HG02943 (cell line): ENCODE measurements at regions not wholly inside any gene's neighbourhood (a gene's known extent, or its start where the extent isn't known, plus 50 kb on each side); places are given as distances from the start of the nearest gene placed in this dataset.

Experiments
- ATAC-seq: cut with Tn5 transposase; IDR thresholded peaks from one replicate; pipeline ENCODE4 v1.9.1; 2021; ENCODE audit warnings: mild to moderate bottlenecking, low read depth, moderate library complexity; ENCODE audit not compliant: unreplicated experiment

DNA sequence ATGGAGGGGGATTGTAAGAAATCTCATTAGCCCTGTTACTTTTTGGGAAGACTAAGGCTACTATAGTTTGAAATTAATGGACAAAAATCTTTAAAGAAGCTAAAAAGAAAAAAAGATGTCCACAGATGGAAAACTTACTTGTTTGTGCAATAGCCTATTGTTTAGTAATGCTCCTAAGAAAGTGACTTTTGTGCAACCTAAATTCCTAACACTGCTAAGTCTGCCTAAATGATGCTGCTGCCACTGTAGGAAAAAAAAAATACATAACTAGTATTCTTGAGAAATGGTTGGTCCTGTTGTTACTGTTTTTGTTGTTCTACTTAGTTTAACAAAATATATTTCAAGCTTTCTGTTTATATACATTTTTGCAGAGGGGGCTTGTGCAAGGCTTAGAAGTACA lies 108.2 kb upstream of the NR3C1 start:
- no peak for ATAC-seq

- peak; percentile 89 for ATAC-seq
These were observed 106.3 kb upstream of the NR3C1 start for GRCh38 chr5:143509758-143510221.

- ATAC-seq = no peak
These were observed 103.5 kb upstream of the NR3C1 start for GRCh38 chr5:143506836-143507552.

GRCh38 chr5:143505934-143506333 lies 102.4 kb upstream of the NR3C1 start:
- no peak for ATAC-seq

- no peak for ATAC-seq
These were observed 101.9 kb upstream of the NR3C1 start for GRCh38 chr5:143505354-143505753.

DNA sequence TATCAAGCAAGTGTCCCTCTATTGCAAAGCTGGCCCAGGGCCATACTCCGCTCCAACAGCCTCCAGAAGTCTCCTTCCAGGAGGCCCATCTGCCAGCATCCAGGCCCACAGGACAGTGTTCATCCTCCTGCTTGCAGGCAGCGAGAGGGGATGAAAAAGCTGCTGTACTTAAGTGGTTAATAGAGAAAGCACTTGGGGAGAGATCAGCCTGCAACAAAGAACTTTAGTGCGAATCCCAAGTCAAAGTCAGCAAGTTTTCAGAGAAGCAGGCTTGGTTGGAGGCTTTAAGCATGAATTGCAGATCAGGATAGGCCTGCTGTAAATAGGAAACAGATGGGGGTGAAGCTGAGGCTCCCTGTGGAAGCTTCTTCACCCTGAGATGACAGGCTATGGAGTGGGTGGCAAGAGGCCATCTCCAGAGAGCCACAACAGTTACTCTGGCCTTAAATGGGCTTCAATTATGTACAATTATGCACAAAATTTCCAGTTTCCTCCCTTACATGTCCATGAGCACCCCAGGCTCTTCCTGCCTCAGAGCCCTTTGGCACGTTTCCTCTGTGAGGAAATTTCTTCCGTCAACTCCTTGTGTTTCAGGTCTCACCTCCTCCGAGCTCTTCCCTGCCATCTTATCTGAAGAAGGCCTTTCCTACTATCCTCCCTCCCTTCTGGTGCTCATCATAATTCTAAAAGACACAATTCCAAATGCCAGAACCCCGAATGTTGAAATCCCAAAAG lies 98.0 kb upstream of the NR3C1 start:
- no peak for ATAC-seq

DNA sequence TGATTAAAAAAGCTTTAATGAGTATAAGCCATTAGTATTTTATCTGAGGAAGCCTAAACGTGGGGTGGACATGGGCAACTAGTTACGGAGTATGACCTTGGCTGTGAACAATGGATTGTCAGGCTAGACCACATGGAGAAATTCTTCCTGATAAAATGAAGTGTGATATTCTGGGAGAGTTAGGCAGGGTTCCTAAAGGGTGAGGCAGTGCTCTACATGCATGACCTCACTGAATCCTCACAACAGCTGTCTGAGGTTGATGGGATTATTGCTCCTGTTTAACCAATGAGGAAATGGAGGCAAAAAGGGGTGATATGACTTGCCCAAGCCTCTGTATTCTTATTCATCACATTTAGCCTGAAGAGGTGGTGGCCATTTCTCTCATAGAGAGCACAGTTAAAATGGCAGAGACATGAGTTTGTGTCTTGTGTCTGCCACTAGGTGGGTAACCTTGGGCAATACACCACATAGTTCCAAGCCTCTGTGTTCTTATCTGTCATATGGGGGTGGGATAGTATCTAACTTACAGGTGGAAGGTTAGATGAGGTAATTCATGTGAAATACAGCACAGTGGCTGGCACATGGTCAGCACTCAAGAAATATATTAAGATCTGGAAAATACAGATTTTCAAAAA lies 96.1 kb upstream of the NR3C1 start:
- ATAC-seq = no peak

DNA sequence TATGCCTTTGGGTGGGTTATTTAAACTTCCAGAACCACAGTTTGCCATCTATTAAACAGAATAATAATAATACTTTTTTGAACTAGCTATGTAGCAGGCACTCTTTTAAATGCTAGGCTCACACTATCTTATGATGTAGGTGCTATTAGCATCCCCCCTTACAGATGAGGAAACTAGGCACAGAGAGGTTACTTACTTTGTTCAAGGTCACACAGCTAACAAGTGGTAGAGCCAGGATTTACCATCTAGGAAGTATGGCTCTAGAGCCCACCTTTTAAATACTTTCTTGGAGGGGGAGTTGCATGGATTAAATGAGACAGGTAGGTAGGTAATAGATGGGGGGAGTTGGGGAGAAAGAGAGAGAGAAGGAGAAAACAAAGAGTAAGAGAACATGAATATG lies 95.3 kb upstream of the NR3C1 start:
- no peak for ATAC-seq

- ATAC-seq = no peak
These were observed 94.3 kb upstream of the NR3C1 start for GRCh38 chr5:143497749-143498148.

DNA sequence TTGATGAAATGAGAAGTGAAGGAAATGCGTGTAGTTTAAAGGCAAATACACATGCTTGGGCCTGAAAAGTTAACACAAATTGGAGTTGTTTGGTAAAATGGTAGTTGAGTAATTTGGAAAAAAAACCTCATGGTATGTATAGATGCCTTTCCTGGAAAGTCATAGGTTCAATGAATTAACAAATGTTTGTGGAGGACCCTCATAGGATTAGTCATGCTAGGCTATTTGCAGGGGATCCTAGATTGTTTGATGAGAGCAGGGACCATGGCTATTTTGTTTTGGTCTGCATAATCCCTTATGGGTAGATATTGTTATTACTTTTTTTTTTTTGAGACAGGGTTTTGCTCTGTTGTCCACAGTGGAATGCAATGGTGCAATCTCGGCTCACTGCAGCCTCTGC lies 93.5 kb upstream of the NR3C1 start:
- ATAC-seq = no peak

GRCh38 chr5:143495821-143496275 lies 92.4 kb upstream of the NR3C1 start:
- no peak for ATAC-seq

GRCh38 chr5:143495110-143495509 lies 91.6 kb upstream of the NR3C1 start:
- ATAC-seq = no peak

GRCh38 chr5:143494595-143494994 lies 91.1 kb upstream of the NR3C1 start:
- no peak for ATAC-seq

DNA sequence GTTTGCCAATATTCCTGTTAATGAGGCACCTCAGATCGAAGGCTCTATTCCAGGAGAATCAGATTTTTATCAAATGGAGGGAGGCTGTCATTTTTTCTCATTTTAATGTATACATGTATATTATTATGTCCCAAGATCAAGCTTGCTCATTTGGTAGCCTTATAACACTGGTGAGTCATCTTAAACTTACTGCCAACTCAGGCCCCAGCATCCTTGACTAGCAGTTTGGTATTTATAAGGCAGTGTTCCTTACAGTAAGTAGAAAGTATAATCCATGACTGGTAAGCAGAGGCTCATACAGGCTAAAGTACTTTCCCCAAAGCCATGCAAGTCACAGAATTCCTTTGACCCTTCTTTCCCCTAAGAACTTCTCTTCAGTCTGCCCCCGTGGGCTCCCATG lies 90.7 kb upstream of the NR3C1 start:
- no peak for ATAC-seq

DNA sequence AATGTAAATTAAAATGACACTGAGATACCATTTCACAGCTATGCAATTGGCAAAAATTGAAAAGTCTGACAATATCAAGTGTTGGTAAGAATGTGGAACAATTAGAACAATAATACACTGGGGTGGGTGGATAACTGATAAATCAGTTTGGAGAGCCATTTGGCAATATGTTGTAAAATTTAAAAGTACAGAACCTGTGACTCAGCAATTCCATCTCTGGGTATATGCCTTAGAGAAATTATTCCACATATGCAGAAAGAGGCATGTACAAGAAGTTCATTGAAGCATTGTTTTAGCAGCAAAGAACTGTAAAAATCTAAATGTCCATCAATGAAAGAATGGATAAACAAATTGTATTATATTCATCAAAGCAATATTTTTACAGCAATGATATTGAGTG lies 89.3 kb upstream of the NR3C1 start:
- no peak for ATAC-seq

DNA sequence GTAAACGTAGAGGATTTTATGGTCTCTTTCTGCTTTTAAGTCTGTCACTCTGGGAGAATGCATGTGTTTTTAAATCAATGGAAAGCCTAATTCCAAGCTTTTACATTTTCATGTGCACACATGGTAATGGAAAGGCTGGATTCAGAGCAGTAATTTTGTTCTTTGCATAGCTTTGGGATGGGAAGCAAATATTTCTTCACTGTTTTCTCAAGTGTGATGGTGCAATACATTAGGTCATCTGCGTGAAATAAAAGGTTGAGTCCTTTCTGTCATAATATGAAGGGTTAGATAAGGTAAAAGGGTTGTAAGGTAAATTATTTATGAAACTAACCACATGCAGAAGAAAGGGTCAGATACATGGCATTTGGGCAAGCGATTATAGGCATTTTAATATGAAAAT lies 88.2 kb upstream of the NR3C1 start:
- ATAC-seq = no peak

DNA sequence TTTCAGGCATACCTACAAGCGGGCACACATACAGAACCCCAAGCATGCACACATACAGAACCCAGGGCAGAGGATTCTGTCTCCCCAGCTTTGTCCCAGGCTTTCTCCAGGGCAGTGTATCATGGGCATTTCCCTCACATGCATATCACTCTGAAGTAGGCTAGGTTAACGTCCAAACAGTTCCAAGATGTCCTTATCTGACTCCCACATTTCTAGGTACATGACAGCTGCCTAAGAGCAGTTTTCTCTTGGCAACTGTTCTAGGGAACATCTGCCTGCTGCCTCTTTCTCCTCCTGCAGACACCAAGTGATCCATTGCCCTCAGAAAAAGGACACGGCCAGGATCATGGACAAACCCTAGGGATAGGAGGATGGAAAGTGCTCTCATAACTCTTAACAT lies 84.9 kb upstream of the NR3C1 start:
- ATAC-seq = no peak

GRCh38 chr5:143484601-143485000 lies 81.1 kb upstream of the NR3C1 start:
- ATAC-seq = no peak

- ATAC-seq = no peak
These were observed 78.4 kb upstream of the NR3C1 start for GRCh38 chr5:143481697-143482531.

DNA sequence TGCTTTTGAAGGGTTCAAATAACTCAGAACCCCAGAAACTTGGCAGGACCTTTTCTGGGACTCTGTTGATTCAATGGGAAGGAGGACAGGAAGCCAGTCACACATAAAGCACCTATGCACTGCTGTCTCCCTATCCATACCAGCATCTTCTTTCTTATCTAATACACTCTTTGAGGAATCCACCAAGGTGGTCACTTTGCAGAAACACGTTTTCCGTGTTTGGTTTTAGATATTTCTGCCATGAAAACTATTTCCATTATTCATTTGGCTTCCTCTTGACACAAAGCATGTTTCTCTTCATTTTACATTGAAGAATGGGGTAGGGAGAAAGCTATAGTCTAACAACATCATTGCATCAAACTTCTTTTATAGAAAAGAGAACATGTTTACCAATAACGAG lies 76.5 kb upstream of the NR3C1 start:
- ATAC-seq = no peak

GRCh38 chr5:143479394-143479793 lies 75.9 kb upstream of the NR3C1 start:
- ATAC-seq = no peak
